Body of pancreas (tissue), 4 donors: ENCODE measurements at regions not wholly inside any gene's neighbourhood (a gene's known extent, or its start where the extent isn't known, plus 50 kb on each side); places are given as distances from the start of the nearest gene placed in this dataset.

Experiments
- CTCF ChIP-seq, 7 experiments: fragments of 450-650 bp in 4 of 7; fragments of 200-600 bp in 3 of 7; sonication (generic) in 3 of 7; IDR thresholded peaks; one replicate each; pipeline ENCODE4 v1.5.1; 2016 to 2019; ENCODE audit warnings: antibody characterized with exemption in 7 of 7
- POLR2A ChIP-seq, 3 donors: fragments of 450-650 bp; IDR thresholded peaks; one replicate each; pipeline ENCODE4 v1.6.1; 2016; ENCODE audit warnings: antibody characterized with exemption in 3 of 3, mild to moderate bottlenecking in 2 of 3

GRCh38 chr4:188942606-188943005, 803.4 kb downstream of the TRIML1 start:
- no peak for TF ChIP-seq CTCF (IDR thresholded peaks at IDR 0.05)
- TF ChIP-seq POLR2A (IDR thresholded peaks at IDR 0.05) = no peak
